ENCODE measurements at regions not wholly inside any gene's neighbourhood (a gene's known extent, or its start where the extent isn't known, plus 50 kb on each side); places are given as distances from the start of the nearest gene placed in this dataset.

DNA sequence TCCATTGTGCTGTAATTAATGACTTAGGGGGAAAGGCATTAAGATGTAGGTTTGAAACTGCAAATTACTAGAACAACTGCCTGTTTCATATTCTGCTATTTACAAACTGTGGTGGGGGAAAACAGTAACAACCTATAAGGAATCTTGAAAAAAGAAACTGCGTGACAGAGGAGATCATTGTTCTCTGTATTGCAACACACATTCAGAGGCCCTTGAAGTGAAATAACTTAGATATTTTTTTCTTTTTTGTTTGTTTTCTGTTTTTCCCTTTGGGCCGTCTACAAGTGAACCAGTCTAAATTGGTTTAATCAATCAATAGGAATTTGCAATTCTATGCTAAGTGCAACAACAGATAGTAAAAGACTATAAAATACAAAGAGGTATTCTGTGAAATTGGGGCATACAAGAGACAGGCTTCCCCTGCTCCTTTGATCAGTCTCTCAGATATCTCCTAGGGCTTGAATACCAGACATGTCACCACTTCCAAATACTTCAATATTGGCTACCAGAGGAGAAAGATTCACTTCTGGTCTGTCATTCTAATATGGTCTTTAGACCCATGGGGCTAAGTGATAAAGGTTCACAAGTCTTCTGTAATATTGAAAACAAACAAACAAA, 2055.1 kb upstream of the CELF4 start:
- TF ChIP-seq, protein P1, sequence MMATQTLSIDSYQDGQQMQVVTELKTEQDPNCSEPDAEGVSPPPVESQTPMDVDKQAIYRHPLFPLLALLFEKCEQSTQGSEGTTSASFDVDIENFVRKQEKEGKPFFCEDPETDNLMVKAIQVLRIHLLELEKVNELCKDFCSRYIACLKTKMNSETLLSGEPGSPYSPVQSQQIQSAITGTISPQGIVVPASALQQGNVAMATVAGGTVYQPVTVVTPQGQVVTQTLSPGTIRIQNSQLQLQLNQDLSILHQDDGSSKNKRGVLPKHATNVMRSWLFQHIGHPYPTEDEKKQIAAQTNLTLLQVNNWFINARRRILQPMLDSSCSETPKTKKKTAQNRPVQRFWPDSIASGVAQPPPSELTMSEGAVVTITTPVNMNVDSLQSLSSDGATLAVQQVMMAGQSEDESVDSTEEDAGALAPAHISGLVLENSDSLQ (IDR thresholded peaks at IDR 0.05), result no peak
- CTCF ChIA-PET, result no interaction called here
- DNase-seq (ENCODE audit: extremely low spot score), result no peak
- POLR2A ChIA-PET, result no interaction called here

DNA sequence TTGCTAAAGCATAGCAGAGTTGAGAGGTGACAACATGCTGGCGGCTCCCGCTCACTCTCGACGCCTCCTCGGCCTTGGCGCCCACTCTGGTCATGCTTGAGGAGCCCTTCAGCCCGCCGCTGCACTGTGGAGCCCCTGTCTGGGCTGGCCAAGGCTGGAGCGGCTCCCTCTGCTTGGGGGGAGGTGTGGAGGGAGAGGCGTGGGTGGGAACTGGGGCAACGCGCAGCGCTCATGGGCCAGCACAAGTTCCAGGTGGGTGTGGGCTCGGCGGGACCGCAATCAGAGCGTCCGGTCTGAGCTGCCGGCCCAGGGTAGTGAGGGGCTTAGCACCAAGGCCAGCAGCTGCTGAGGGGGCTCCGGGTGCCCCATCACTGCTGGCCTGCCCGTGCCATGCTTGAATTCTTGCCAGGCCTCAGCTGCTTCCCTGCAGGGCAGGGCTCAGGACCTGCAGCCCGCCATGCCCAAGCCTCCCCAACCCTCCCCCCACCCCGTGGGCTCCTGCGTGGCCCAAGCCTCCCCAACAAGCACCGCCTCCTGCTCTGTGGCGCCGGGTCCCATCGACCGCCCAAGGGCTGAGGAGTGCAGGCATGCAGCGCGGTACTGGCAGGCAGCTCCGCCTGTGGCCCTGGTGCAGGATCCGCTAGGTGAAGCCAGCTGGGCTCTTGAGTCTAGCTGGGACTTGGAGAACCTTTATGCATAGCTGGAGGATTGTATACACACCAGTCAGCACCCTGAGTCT, 2052.8 kb upstream of the CELF4 start:
- no peak for TF ChIP-seq ZNF384 (IDR thresholded peaks at IDR 0.05)
- no peak for TF ChIP-seq FOXM1 (IDR thresholded peaks at IDR 0.05; ENCODE audit: borderline replicate concordance)
- TF ChIP-seq CTBP1 (IDR thresholded peaks at IDR 0.05; ENCODE audit: borderline replicate concordance), result no peak
- TF ChIP-seq NFRKB (IDR thresholded peaks at IDR 0.05), result no peak
- TF ChIP-seq FOXK2 (IDR thresholded peaks at IDR 0.05), result no peak
- no peak for TF ChIP-seq LEF1 (IDR thresholded peaks at IDR 0.05; ENCODE audit: borderline replicate concordance)
- TF ChIP-seq ELF4 (IDR thresholded peaks at IDR 0.05), result no peak
- TF ChIP-seq L3MBTL2 (conservative IDR thresholded peaks at IDR 0.05), result no peak
- TF ChIP-seq SUZ12 (IDR thresholded peaks at IDR 0.05), result no peak
- TF ChIP-seq SP1 (IDR thresholded peaks at IDR 0.05), result no peak
- TF ChIP-seq HDGF (IDR thresholded peaks at IDR 0.05; ENCODE audit: borderline replicate concordance), result no peak
- TF ChIP-seq ARNT (IDR thresholded peaks at IDR 0.05), result no peak
- TF ChIP-seq, protein P1 (IDR thresholded peaks at IDR 0.05), result no peak
- TF ChIP-seq FOXA1 (IDR thresholded peaks at IDR 0.05), result no peak
- TF ChIP-seq BHLHE40 (IDR thresholded peaks at IDR 0.05; ENCODE audit: borderline replicate concordance), result no peak
- TF ChIP-seq TARDBP (IDR thresholded peaks at IDR 0.05), result no peak
- CTCF ChIA-PET, result no interaction called here
- POLR2A ChIA-PET, result no interaction called here
- no peak for DNase-seq (ENCODE audit: extremely low spot score)

DNA sequence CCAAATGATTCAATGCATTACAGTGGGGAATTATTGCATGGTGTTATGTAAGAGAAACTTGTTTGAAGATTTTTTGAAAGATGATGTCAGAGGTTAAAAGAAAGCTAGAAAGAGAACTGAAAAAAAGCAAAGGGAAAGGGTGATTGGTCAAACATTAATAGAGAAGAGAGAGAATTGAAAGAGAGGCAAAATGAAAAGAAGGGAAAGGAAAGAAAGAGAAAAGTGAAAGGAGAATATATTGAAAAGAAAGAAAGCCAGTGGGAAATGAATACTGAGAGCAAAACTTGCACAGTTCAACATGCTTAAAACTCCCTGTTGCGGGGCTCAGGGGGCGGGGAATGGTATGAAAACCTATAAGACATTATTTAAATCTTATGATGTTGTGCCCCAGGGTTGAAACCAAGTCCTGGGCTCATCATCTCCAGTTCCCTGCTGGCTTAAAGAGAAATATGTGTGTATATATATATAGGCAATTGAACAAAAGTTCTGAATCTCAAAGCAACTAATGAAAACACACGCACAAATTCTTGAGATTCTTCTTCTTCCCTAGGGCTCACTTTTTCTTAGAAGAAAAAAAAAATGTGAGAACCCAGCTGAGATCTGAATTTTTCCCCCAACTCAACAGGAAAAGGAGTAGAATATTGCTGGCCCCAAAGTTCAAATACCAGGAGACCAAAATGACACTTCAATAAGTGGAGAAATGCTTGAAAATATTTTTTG, 2045.9 kb upstream of the CELF4 start:
- DNase-seq (ENCODE audit: extremely low spot score), result no peak

DNA sequence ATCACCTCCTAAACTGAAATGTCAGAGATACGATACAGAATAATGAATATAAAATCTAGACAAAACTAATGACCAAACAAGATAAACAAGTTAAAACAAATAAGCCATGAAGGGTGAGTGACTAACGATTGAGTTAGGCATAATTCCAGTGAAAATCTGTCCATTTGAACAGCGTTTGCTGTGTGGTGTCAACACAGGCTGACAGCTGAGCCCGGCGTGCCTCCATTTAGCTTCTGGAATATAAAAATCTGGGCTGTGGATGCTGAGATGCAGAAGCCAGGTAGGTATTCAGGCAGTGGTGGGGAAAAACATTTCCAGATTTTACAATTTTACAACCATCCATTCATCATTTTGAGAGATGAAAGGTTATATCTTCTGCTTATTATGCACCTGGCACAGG, 2041.4 kb upstream of the CELF4 start:
- TF ChIP-seq TARDBP (IDR thresholded peaks at IDR 0.05), result no peak
- no peak for TF ChIP-seq ZNF384 (IDR thresholded peaks at IDR 0.05)
- no peak for TF ChIP-seq SP1 (IDR thresholded peaks at IDR 0.05)
- TF ChIP-seq HDGF (IDR thresholded peaks at IDR 0.05; ENCODE audit: borderline replicate concordance), result no peak
- no peak for TF ChIP-seq CTBP1 (IDR thresholded peaks at IDR 0.05; ENCODE audit: borderline replicate concordance)
- ChIA-PET POLR2A (no interaction called here), CTCF (no interaction called here)
- DNase-seq (ENCODE audit: extremely low spot score), result no peak

More for the DNA sequence above, 2045.9 kb upstream of the CELF4 start:
- CTCF ChIA-PET, result no interaction called here
- POLR2A ChIA-PET, result no interaction called here
- TF ChIP-seq CTBP1 (IDR thresholded peaks at IDR 0.05; ENCODE audit: borderline replicate concordance) (no peak), ELF4 (IDR thresholded peaks at IDR 0.05) (no peak), HDGF (IDR thresholded peaks at IDR 0.05; ENCODE audit: borderline replicate concordance) (no peak), BHLHE40 (IDR thresholded peaks at IDR 0.05; ENCODE audit: borderline replicate concordance) (no peak), FOXM1 (IDR thresholded peaks at IDR 0.05; ENCODE audit: borderline replicate concordance) (no peak)
- TF ChIP-seq, protein P1 (IDR thresholded peaks at IDR 0.05), result no peak

DNA sequence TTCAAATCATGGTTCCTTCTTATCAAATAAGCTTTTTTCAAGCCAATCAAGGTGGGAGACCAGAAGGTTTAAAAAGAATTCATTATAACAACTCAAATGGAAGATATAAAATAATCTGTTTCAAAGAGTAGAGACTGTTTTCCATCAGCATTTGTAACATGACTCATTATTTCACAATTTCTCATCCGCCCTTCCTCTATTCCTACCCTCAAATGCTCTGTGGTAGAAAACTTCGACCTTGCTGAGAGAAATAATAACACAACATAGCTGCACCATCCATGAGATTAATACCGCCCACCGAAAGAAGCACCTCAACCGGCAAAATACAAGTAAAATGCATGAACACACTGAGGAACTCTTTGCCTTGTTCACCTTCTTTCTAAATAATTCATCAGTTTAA, 2039.2 kb upstream of the CELF4 start:
- ChIA-PET POLR2A (no interaction called here), CTCF (no interaction called here)
- TF ChIP-seq L3MBTL2 (conservative IDR thresholded peaks at IDR 0.05) (no peak), CTBP1 (IDR thresholded peaks at IDR 0.05; ENCODE audit: borderline replicate concordance) (no peak), NFRKB (IDR thresholded peaks at IDR 0.05) (no peak), LEF1 (IDR thresholded peaks at IDR 0.05; ENCODE audit: borderline replicate concordance) (no peak), SUZ12 (IDR thresholded peaks at IDR 0.05) (no peak), FOXK2 (IDR thresholded peaks at IDR 0.05) (no peak), ELF4 (IDR thresholded peaks at IDR 0.05) (no peak), HDGF (IDR thresholded peaks at IDR 0.05; ENCODE audit: borderline replicate concordance) (no peak), FOXM1 (IDR thresholded peaks at IDR 0.05; ENCODE audit: borderline replicate concordance) (no peak), FOXA1 (IDR thresholded peaks at IDR 0.05) (no peak), ZNF384 (IDR thresholded peaks at IDR 0.05) (no peak), ARNT (IDR thresholded peaks at IDR 0.05) (no peak), SP1 (IDR thresholded peaks at IDR 0.05) (no peak), BHLHE40 (IDR thresholded peaks at IDR 0.05; ENCODE audit: borderline replicate concordance) (no peak), TARDBP (IDR thresholded peaks at IDR 0.05) (no peak)
- TF ChIP-seq, protein P1 (IDR thresholded peaks at IDR 0.05), result no peak
- DNase-seq (ENCODE audit: extremely low spot score), result no peak

Data from HEK293T (cell line).